GM18873 (cell line): ENCODE measurements at regions not wholly inside any gene's neighbourhood (a gene's known extent, or its start where the extent isn't known, plus 50 kb on each side); places are given as distances from the start of the nearest gene placed in this dataset.
"Not testable (repeated sequence)": the region's sequence is repeated elsewhere in the genome, so short reads cannot be mapped to it uniquely, and the experiment has no call there.

Experiments used
- ATAC-seq: cut with Tn5 transposase; IDR thresholded peaks from one replicate; pipeline ENCODE4 v1.9.1; 2021; ENCODE audit warnings: mild to moderate bottlenecking, moderate library complexity, moderate number of reproducible peaks; ENCODE audit not compliant: unreplicated experiment, low FRiP score

GRCh38 chr5:60026161-60026560, 132.6 kb upstream of the PDE4D start:
- no peak for ATAC-seq

- no peak for ATAC-seq
Measured at GRCh38 chr5:60024104-60024503, 130.6 kb upstream of the PDE4D start.

DNA sequence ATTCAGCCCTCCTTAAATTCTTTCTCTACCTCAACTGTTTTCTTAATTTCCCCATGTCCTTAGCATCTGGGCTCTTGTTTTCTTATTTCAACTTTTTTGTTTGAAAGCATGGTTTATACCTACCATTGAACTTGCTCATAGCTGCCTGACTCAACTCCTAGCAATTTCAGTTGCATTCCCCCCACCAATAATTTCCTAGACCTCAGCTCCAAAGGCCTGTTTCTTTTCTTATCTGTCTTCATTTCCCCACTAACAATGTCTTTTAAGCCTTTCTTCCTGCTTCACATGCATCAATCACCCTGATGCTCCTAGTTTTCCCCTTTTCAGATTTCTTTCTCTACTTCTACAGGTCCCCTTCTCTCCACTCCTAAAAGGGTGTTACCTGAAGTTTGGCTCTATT, 129.7 kb upstream of the PDE4D start:
- ATAC-seq = no peak

DNA sequence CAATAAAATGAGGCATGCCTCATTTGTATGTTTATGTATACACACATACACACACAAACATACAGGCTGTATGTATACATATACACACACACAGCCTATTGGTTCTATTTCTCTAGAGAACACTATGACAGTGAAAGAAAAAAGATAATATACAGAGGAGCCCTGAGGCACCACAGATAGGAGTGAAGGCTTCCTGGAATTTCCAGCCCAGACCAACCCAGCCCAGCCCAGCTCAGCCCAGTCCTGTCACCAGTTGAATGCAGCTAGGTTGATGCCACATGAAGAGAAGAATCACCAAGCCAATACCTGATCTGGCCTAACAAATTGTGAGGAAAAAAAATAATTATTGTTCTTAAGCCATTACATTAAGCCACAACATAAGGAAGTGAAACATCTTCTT, 126.9 kb upstream of the PDE4D start:
- ATAC-seq = no peak

DNA sequence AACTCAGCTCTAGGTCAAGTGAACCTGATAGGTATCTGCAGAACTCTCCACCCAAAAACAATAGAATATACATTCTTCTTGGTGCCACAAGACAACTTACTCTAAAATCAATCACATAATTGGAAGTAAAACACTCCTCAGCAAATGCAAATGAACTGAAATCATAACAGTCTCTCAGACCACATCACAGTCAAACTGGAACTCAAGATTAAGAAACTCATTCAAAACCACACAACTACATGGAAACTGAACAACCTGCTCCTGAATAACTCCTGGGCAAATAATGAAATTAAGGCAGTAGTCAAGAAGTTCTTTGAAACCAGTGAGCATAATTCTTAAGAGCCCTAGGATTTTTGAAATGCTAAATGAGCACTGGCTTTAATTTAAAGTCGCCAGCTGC, 125.4 kb upstream of the PDE4D start:
- ATAC-seq = not testable (repeated sequence)

- no peak for ATAC-seq
Measured at GRCh38 chr5:60018091-60018490, 124.6 kb upstream of the PDE4D start.

DNA sequence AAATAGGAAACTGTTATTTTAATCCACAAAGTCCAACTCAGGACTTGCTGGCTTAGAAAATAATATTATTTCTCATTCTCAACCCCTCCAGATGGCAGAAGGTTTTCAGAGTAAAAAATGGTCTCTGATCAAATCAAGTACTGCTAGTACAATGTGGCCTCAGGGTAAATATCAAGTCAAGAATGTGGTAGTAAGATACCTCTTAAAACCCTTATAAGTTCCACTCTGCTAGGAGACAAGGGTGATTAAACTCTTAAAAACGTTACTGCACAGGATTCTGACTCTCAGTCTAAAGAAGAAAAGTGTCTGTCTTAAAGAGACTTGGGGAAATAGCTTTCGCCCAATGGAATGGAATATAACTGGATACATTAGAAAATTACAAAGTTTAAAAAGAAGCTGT, 120.8 kb upstream of the PDE4D start:
- no peak for ATAC-seq

DNA sequence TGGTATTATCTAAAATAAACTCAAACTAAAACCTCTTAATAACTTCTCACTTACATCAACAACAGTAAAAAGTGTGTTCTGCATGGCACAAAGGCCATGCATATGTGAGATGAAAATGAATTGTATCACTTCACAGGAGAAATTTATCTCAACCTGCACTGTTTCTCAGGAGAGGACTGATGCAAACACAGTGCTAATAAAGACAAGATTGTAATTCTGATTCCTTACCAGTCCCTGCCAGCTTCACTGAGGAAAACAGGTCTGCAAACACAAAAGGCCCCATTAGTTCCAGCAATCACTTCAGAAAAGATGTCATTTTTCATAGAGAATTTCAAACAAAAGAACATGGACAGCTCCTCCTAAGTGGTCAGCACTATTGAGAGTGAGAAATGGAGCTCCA, 117.3 kb upstream of the PDE4D start:
- ATAC-seq = no peak

GRCh38 chr5:60010328-60010727, 116.8 kb upstream of the PDE4D start:
- no peak for ATAC-seq

GRCh38 chr5:60007729-60008128, 114.2 kb upstream of the PDE4D start:
- no peak for ATAC-seq

DNA sequence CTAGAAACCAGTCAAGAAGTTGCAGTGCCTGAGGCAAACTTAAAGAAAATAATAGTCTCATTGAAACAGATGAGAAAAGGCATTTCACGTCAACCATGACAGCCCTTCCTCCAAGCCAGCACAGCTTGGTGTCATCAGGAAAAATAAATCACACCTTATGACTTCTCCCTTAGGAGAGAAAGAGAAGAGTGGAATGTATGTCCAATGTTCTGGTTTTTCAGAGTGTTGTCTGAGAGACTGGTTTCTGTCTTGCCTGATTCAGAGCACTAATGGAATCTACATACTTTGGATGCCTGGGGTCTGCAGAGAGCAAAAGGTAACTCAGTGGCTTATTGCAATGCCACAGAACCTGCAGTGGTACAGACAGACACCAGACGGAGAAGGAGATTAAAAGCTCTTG, 105.5 kb upstream of the PDE4D start:
- ATAC-seq = no peak

GRCh38 chr5:59992206-59992605, 98.7 kb upstream of the PDE4D start:
- ATAC-seq = no peak

DNA sequence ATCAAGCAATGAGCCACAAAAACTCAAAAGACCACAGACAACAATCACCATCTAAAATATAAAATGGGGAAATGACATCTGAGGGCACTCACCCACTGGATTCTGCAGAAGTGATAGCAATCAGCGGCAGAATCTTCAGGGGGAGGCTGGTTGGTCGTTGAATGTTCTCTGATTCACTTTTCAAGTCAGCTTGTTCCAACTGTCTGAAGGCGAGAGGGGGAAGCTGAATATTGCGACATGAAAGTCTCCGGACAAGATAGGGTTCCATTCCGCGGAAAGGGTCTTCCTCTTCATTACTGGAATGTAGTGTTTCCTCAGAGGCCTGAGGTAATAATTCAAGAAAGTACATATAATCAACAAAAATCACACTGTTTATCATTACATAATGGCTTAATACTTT, 94.9 kb upstream of the PDE4D start:
- no peak for ATAC-seq

DNA sequence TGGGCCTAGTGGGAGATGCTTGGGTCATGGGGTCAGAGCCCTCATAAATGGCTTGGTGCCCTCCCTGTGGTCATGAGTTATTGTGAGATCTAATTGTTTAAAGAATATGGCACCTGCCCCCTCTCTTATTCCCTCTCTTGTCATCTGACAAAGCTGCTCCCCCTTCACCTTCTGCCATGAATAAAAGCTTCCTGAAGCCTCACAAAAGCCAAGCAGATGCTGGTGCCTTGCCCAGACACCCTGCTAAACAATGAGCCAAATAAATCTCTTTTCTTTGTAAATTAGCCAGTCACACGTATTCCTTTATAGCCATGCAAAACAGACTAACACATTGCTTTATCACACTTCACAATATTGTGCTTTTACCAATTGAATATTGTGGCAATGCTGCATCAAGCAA, 82.8 kb upstream of the PDE4D start:
- ATAC-seq = no peak

DNA sequence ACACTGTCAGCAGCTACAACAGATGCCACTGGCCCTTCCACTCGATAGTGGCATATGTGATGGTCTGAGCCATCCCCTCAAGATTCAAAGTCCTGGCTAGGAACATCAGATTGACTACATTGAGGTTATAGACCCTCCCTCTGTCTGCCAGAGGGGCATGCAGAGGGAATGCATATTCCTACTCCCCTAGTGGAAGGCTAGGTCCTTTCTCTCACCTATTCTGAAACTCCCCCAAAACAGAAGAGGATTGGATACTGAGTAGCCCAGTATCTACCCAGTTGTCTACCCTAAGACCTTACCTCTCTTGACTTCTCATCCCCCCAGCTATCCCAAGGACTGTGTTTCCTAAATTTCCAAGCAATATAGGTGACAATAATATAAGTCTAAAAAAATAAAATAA, 78.5 kb upstream of the PDE4D start:
- ATAC-seq = no peak

- no peak for ATAC-seq
Measured at GRCh38 chr5:59959330-59959729, 65.8 kb upstream of the PDE4D start.

- no peak for ATAC-seq
Measured at GRCh38 chr5:59956130-59956783, 62.7 kb upstream of the PDE4D start.

DNA sequence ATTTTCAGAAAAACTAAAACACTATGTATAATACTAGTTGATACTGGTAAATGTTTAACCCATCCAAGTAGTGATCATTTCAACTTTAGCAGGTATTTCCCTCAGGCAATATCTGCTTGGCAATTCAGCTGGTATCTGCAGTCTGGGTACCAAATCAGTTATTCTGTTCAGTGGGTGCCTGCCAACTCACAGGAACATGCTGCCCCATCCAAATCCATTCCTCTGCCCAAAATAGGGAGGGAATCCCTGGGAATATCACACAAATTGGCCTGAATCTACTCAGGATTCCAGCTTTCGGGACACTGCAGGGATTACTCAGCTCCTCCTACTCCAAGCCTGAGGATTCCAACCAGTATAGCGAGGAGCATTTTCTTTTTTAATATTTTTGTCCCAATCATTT, 61.7 kb upstream of the PDE4D start:
- no peak for ATAC-seq

GRCh38 chr5:59943452-59944113, 50.1 kb upstream of the PDE4D start:
- no peak for ATAC-seq
